RWPE2 (cell line): ENCODE measurements at regions not wholly inside any gene's neighbourhood (a gene's known extent, or its start where the extent isn't known, plus 50 kb on each side); places are given as distances from the start of the nearest gene placed in this dataset.

ENCODE experiments used
- ATAC-seq: fragments of 200-7000 bp; cut with Tn5 transposase; 3 replicates; pipeline ENCODE4 v1.9.1; 2021; ENCODE audit warnings: low read depth
- DNase-seq: peaks from one replicate; pipeline ENCODE4 v3.0.0-alpha.2; 2020; ENCODE audit warnings: low spot score
- H3K27ac ChIP-seq: fragments of 450-650 bp; 2 replicates; pipeline ENCODE4 v1.5.1; 2017; ENCODE audit warnings: mild to moderate bottlenecking; ENCODE audit not compliant: poor library complexity, severe bottlenecking
- H3K27me3 ChIP-seq: fragments of 250-450 bp; sonication (Bioruptor Pico); 2 replicates; pipeline ENCODE4 v1.5.1; 2021; ENCODE audit warnings: mild to moderate bottlenecking, moderate library complexity; ENCODE audit not compliant: insufficient read depth, poor library complexity, severe bottlenecking
- H3K36me3 ChIP-seq: fragments of 250-450 bp; sonication (Bioruptor Pico); 2 replicates; pipeline ENCODE4 v1.5.1; 2020; ENCODE audit warnings: low read depth, mild to moderate bottlenecking, moderate library complexity
- H3K4me1 ChIP-seq: fragments of 250-450 bp; sonication (Bioruptor Pico); 2 replicates; pipeline ENCODE4 v1.5.1; 2021; ENCODE audit warnings: mild to moderate bottlenecking, moderate library complexity; ENCODE audit not compliant: insufficient read depth, poor library complexity, severe bottlenecking
- H3K4me3 ChIP-seq: fragments of 250-450 bp; sonication (Bioruptor Pico); 2 replicates; pipeline ENCODE4 v1.5.1; 2021; ENCODE audit warnings: mild to moderate bottlenecking, moderate library complexity; ENCODE audit not compliant: severe bottlenecking
- H3K9me3 ChIP-seq: fragments of 250-450 bp; sonication (Bioruptor Pico); 2 replicates; pipeline ENCODE4 v1.5.1; 2021; ENCODE audit warnings: mild to moderate bottlenecking, moderate library complexity; ENCODE audit not compliant: severe bottlenecking
- TF ChIP-seq, protein P1 (sequence below): fragments of 450-650 bp; IDR thresholded peaks from one replicate; pipeline ENCODE4 v1.5.1; 2017; ENCODE audit warnings: mild to moderate bottlenecking, moderate library complexity; ENCODE audit not compliant: poor library complexity, severe bottlenecking

DNA sequence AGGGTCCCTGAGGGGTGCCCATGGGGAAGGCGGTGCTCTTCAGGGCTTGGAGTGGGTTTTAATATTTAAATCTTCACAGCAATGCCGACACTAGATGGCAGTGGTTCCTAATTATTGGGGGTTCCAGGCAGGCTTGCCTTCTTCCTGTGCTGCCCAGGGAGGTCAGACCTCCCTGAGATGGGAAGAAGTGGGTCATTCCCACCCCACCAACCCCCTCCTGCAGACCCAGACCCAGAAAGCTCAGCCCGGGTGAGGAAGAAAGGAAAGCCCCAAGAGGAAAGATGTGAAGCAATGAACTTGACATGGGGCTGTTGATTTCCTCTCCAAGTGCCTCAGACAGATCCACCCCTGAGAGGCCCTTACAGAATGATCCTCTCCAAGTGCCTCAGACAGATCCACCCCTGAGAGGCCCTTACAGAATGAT lies 85.1 kb upstream of the LANCL2 start:
- ATAC-seq (peak; percentile 85), DNase-seq (no peak)
- Histone ChIP-seq H3K4me1 (no peaks in the 10 kb centered on the region), H3K9me3 (no peaks in the 10 kb centered on the region), H3K4me3 (no peak overlapping the region), H3K27me3 (no peaks in the 10 kb centered on the region), H3K27ac (no peak overlapping the region), H3K36me3 (no peaks in the 10 kb centered on the region)
- TF ChIP-seq, protein P1, sequence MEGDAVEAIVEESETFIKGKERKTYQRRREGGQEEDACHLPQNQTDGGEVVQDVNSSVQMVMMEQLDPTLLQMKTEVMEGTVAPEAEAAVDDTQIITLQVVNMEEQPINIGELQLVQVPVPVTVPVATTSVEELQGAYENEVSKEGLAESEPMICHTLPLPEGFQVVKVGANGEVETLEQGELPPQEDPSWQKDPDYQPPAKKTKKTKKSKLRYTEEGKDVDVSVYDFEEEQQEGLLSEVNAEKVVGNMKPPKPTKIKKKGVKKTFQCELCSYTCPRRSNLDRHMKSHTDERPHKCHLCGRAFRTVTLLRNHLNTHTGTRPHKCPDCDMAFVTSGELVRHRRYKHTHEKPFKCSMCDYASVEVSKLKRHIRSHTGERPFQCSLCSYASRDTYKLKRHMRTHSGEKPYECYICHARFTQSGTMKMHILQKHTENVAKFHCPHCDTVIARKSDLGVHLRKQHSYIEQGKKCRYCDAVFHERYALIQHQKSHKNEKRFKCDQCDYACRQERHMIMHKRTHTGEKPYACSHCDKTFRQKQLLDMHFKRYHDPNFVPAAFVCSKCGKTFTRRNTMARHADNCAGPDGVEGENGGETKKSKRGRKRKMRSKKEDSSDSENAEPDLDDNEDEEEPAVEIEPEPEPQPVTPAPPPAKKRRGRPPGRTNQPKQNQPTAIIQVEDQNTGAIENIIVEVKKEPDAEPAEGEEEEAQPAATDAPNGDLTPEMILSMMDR, result peak; percentile 78

DNA sequence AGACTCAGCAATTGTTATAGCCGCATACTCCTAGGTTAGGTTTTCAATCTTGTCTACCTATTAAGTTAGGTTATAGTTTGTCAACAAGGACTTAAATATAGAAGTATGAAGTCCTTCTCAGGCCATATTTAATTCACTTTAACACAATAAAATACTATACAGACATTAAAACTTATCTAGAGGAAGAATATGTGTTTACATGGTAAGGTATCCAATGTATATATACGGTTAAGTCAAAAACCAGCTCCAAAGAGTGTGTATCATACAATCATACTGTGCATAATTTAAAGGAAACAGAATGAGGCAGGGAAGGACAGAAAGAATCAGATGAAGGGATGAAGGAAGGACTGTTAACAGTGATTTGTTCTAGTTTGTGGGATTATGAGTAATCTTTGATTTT lies 79.5 kb upstream of the LANCL2 start:
- no peak for DNase-seq
- H3K27me3 ChIP-seq, result peaks cover 16% of the 10 kb centered on the region
- H3K27ac ChIP-seq, result no peak overlapping the region
- H3K4me3 ChIP-seq, result no peak overlapping the region
- no peaks in the 10 kb centered on the region for H3K9me3 ChIP-seq
- H3K4me1 ChIP-seq, result no peaks in the 10 kb centered on the region
- H3K36me3 ChIP-seq, result no peaks in the 10 kb centered on the region
- ATAC-seq, result no peak
- TF ChIP-seq, protein P1, result no peak

DNA sequence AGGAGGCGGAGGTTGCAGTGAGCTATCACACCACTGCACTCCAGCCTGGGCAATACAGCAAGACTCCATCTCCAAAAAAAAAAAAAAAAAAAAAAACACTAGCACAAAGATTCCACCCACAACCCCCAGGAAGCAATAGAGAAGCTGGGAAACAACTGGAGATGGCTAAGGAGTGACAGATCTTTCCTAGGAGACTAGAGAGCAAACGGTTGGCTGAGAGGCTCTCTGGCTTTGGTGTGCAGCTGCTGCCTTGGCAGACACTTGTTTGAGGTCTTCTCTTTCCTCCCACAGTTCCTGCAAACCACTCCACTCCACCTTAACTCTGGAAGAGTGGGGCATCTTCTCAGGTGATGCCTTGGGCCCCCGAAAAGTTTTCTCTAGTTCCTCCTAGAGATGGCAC lies 78.5 kb upstream of the LANCL2 start:
- Histone ChIP-seq H3K27me3 (peaks cover 19% of the 10 kb centered on the region), H3K36me3 (no peaks in the 10 kb centered on the region), H3K27ac (no peak overlapping the region), H3K9me3 (no peaks in the 10 kb centered on the region), H3K4me3 (no peak overlapping the region), H3K4me1 (no peaks in the 10 kb centered on the region)
- DNase-seq (no peak), ATAC-seq (no peak)
- TF ChIP-seq, protein P1, result no peak

DNA sequence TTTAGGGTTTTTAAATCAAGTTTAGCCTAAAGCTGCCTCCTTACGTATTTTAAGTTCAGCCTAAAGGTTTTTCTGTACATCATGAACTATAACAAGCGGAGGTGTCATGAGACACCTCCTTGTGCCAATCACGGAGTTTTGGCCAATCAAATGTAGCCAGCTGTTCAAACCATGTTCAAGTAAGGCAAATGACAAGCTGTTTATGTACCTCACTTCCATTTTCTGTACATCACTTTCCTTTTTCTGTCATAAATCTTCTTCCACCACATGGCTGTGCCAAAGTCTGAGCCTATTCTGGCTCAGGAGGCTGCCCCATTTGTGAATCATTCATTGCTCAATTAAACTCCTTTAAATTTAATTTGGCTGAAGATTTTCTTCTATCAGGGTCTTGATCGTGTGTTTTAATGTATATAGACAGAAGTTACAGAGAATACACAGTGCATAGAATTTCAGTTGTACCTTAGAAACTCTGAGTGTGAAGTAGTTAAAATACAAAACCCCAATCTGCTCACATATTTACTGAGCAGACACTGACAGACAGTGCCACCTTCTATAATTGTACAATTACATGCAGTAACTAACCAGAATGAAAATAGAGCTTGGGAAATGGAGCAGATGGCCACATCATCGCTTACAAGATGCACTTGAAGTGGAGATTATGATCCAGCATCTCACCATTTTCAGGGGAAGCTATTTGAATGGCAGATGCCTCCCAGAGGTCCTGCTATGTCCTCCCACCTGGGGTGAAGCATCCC lies 76.9 kb upstream of the LANCL2 start:
- Histone ChIP-seq H3K27ac (no peak overlapping the region), H3K36me3 (no peaks in the 10 kb centered on the region), H3K27me3 (peaks cover 33% of the 10 kb centered on the region), H3K4me3 (no peak overlapping the region), H3K9me3 (no peaks in the 10 kb centered on the region), H3K4me1 (no peaks in the 10 kb centered on the region)
- ATAC-seq (no peak), DNase-seq (no peak)
- TF ChIP-seq, protein P1, result peak; percentile 2

- Histone ChIP-seq H3K27me3 (peaks cover 28% of the 10 kb centered on the region), H3K36me3 (no peaks in the 10 kb centered on the region)
- ATAC-seq, result no peak
Measured at GRCh38 chr7:55296070-55296469, 69.1 kb upstream of the LANCL2 start.

More at GRCh38 chr7:55296070-55296469, 69.1 kb upstream of the LANCL2 start:
- no peaks in the 10 kb centered on the region for H3K4me1 ChIP-seq
- no peak overlapping the region for H3K27ac ChIP-seq
- TF ChIP-seq, protein P1, result no peak
- DNase-seq, result no peak
- H3K9me3 ChIP-seq, result no peaks in the 10 kb centered on the region
- H3K4me3 ChIP-seq, result no peak overlapping the region
